ENCODE measurements at regions not wholly inside any gene's neighbourhood (a gene's known extent, or its start where the extent isn't known, plus 50 kb on each side); places are given as distances from the start of the nearest gene placed in this dataset.

GRCh38 chr12:92471551-92471950 is 231.2 kb upstream of the PLEKHG7 start (continued):
- TF ChIP-seq HDGF (IDR thresholded peaks at IDR 0.05), result no peak
- no peak for TF ChIP-seq CTCF (IDR thresholded peaks at IDR 0.05 in 2 of 3, conservative IDR thresholded peaks at IDR 0.05 in 1 of 3; ENCODE audit: control insufficient read depth in 2 of 3, extremely low read depth in 1 of 3, insufficient read depth in 1 of 3, low read depth in 3 of 3, low read length in 3 of 3)
- no peak for TF ChIP-seq ZNF207 (IDR thresholded peaks at IDR 0.05; ENCODE audit: borderline replicate concordance)
- TF ChIP-seq IRF4 (IDR thresholded peaks at IDR 0.05; ENCODE audit: low read depth, low read length), result peak; percentile 84
- peak; percentile 60; the same call in 1 of the 2 replicates for TF ChIP-seq CBFB (IDR thresholded peaks at IDR 0.05; ENCODE audit: low read depth)
- no peak for TF ChIP-seq CBX3 (IDR thresholded peaks at IDR 0.05; ENCODE audit: borderline replicate concordance, low read depth)
- no peak for TF ChIP-seq NR2C1 (IDR thresholded peaks at IDR 0.05)
- no peak for TF ChIP-seq RBBP5 (conservative IDR thresholded peaks at IDR 0.05)
- no peak for TF ChIP-seq MYB (IDR thresholded peaks at IDR 0.05; ENCODE audit: borderline replicate concordance, low read depth, low read length)
- no peak for TF ChIP-seq USF1 (IDR thresholded peaks at IDR 0.05; ENCODE audit: borderline replicate concordance, extremely low read length, insufficient read depth, low read depth, low read length)
- no peak for TF ChIP-seq ZSCAN29 (IDR thresholded peaks at IDR 0.05)
- TF ChIP-seq SP1 (IDR thresholded peaks at IDR 0.05; ENCODE audit: low read depth, low read length), result peak; percentile 30
- no peak for TF ChIP-seq HDAC6 (IDR thresholded peaks at IDR 0.05; ENCODE audit: unreplicated experiment)
- no peak for TF ChIP-seq REST (IDR thresholded peaks at IDR 0.05; ENCODE audit: low read depth, low read length)
- no peak for TF ChIP-seq HDAC2 (IDR thresholded peaks at IDR 0.05)
- peak; percentile 94 for TF ChIP-seq NFIC (IDR thresholded peaks at IDR 0.05; ENCODE audit: low read depth, low read length)
- no peak for TF ChIP-seq ZBTB40 (IDR thresholded peaks at IDR 0.05; ENCODE audit: borderline replicate concordance)
- no peak for TF ChIP-seq RFX5 (IDR thresholded peaks at IDR 0.05; ENCODE audit: low read depth, low read length)
- peak; percentile 92 for TF ChIP-seq DPF2 (IDR thresholded peaks at IDR 0.05)
- TF ChIP-seq ATF2 (IDR thresholded peaks at IDR 0.05; ENCODE audit: low read length), result peak; percentile 87

All from GM12878 (cell line).